ENCODE measurements at regions not wholly inside any gene's neighbourhood (a gene's known extent, or its start where the extent isn't known, plus 50 kb on each side); places are given as distances from the start of the nearest gene placed in this dataset.
"Not testable (repeated sequence)": the region's sequence is repeated elsewhere in the genome, so short reads cannot be mapped to it uniquely, and the experiment has no call there.

GRCh38 chr4:111435986-111436744, 709.1 kb upstream of the FAM241A start:
- Histone ChIP-seq H3K36me3 (ENCODE audit: insufficient read depth) (no peaks in the 10 kb centered on the region), H3K27ac (no peak overlapping the region), H3K4me2 (no peak overlapping the region), H4K20me1 (ENCODE audit: insufficient read depth) (no peaks in the 10 kb centered on the region), H2AFZ (ENCODE audit: low read depth) (no peak overlapping the region), H3K4me3 (IDR thresholded peaks at IDR 0.05; ENCODE audit: insufficient read depth, low read depth, low read length) (no peak overlapping the region), H3K4me1 (ENCODE audit: low read depth, poor library complexity, severe bottlenecking) (no peaks in the 10 kb centered on the region), H3K27me3 (ENCODE audit: insufficient read depth, low read depth) (no peaks in the 10 kb centered on the region), H3K79me2 (ENCODE audit: insufficient read depth, low read depth) (no peaks in the 10 kb centered on the region), H3K9ac (no peak overlapping the region)
- no peak for TF ChIP-seq CTCF (conservative IDR thresholded peaks at IDR 0.05; ENCODE audit: low read depth, low read length)

GRCh38 chr4:111441687-111442086, 703.6 kb upstream of the FAM241A start:
- no peak overlapping the region for H3K9ac ChIP-seq
- no peak overlapping the region for H3K4me3 ChIP-seq (IDR thresholded peaks at IDR 0.05; ENCODE audit: insufficient read depth, low read depth, low read length)
- H3K27ac ChIP-seq: no peak overlapping the region
- TF ChIP-seq CTCF (conservative IDR thresholded peaks at IDR 0.05; ENCODE audit: low read depth, low read length): no peak
- no peaks in the 10 kb centered on the region for H3K4me1 ChIP-seq (ENCODE audit: low read depth, poor library complexity, severe bottlenecking)
- no peak overlapping the region for H2AFZ ChIP-seq (ENCODE audit: low read depth)
- no peaks in the 10 kb centered on the region for H3K27me3 ChIP-seq (ENCODE audit: insufficient read depth, low read depth)
- no peaks in the 10 kb centered on the region for H4K20me1 ChIP-seq (ENCODE audit: insufficient read depth)
- no peaks in the 10 kb centered on the region for H3K36me3 ChIP-seq (ENCODE audit: insufficient read depth)
- H3K4me2 ChIP-seq: no peak overlapping the region
- H3K79me2 ChIP-seq (ENCODE audit: insufficient read depth, low read depth): no peaks in the 10 kb centered on the region

GRCh38 chr4:111444836-111445235, 700.4 kb upstream of the FAM241A start:
- not testable (repeated sequence) for H3K4me3 ChIP-seq (IDR thresholded peaks at IDR 0.05; ENCODE audit: insufficient read depth, low read depth, low read length); H3K27ac ChIP-seq; H3K4me2 ChIP-seq; H3K4me1 ChIP-seq (ENCODE audit: low read depth, poor library complexity, severe bottlenecking); H2AFZ ChIP-seq (ENCODE audit: low read depth); H3K79me2 ChIP-seq (ENCODE audit: insufficient read depth, low read depth); H4K20me1 ChIP-seq (ENCODE audit: insufficient read depth); H3K27me3 ChIP-seq (ENCODE audit: insufficient read depth, low read depth); H3K9ac ChIP-seq; H3K36me3 ChIP-seq (ENCODE audit: insufficient read depth)

GRCh38 chr4:111449657-111450056, 695.6 kb upstream of the FAM241A start:
- Histone ChIP-seq H3K27me3 (ENCODE audit: insufficient read depth, low read depth) (no peaks in the 10 kb centered on the region), H3K36me3 (ENCODE audit: insufficient read depth) (no peaks in the 10 kb centered on the region), H3K27ac (no peak overlapping the region), H3K79me2 (ENCODE audit: insufficient read depth, low read depth) (no peaks in the 10 kb centered on the region), H3K9ac (no peak overlapping the region), H2AFZ (ENCODE audit: low read depth) (no peak overlapping the region), H3K4me2 (no peak overlapping the region), H3K4me3 (IDR thresholded peaks at IDR 0.05; ENCODE audit: insufficient read depth, low read depth, low read length) (no peak overlapping the region), H4K20me1 (ENCODE audit: insufficient read depth) (no peaks in the 10 kb centered on the region), H3K4me1 (ENCODE audit: low read depth, poor library complexity, severe bottlenecking) (peaks cover 5% of the 10 kb centered on the region)
- no peak for TF ChIP-seq CTCF (conservative IDR thresholded peaks at IDR 0.05; ENCODE audit: low read depth, low read length)

GRCh38 chr4:111450867-111451266, 694.4 kb upstream of the FAM241A start:
- no peaks in the 10 kb centered on the region for H4K20me1 ChIP-seq (ENCODE audit: insufficient read depth)
- no peak for TF ChIP-seq CTCF (conservative IDR thresholded peaks at IDR 0.05; ENCODE audit: low read depth, low read length)

More at GRCh38 chr4:111450867-111451266, 694.4 kb upstream of the FAM241A start:
- H3K4me3 ChIP-seq (IDR thresholded peaks at IDR 0.05; ENCODE audit: insufficient read depth, low read depth, low read length): no peak overlapping the region
- H3K9ac ChIP-seq: no peak overlapping the region
- no peaks in the 10 kb centered on the region for H3K27me3 ChIP-seq (ENCODE audit: insufficient read depth, low read depth)
- H3K36me3 ChIP-seq (ENCODE audit: insufficient read depth): no peaks in the 10 kb centered on the region
- no peaks in the 10 kb centered on the region for H3K79me2 ChIP-seq (ENCODE audit: insufficient read depth, low read depth)
- H3K27ac ChIP-seq: no peak overlapping the region
- no peak overlapping the region for H3K4me2 ChIP-seq
- peaks cover 5% of the 10 kb centered on the region for H3K4me1 ChIP-seq (ENCODE audit: low read depth, poor library complexity, severe bottlenecking)
- H2AFZ ChIP-seq (ENCODE audit: low read depth): no peak overlapping the region
